Left ventricle myocardium inferior (tissue), 1 donor: ENCODE measurements at regions not wholly inside any gene's neighbourhood (a gene's known extent, or its start where the extent isn't known, plus 50 kb on each side); places are given as distances from the start of the nearest gene placed in this dataset.

Source experiments
- DNase-seq: peaks from one replicate; pipeline ENCODE4 v3.0.0-alpha.2; 2020
- H3K27ac ChIP-seq: fragments of 200-600 bp; replicated peaks from 2 replicates; pipeline ENCODE4 v1.8.0; 2021
- H3K27me3 ChIP-seq: fragments of 200-600 bp; 2 replicates; pipeline ENCODE4 v1.8.0; 2021; ENCODE audit warnings: low read depth
- H3K36me3 ChIP-seq: fragments of 200-600 bp; 2 replicates; pipeline ENCODE4 v1.8.0; 2021
- H3K4me1 ChIP-seq: fragments of 200-600 bp; 2 replicates; pipeline ENCODE4 v1.8.0; 2021
- H3K4me3 ChIP-seq: fragments of 200-600 bp; 2 replicates; pipeline ENCODE4 v1.8.0; 2021; ENCODE audit warnings: mild to moderate bottlenecking, moderate library complexity
- H3K9me3 ChIP-seq: fragments of 200-600 bp; replicated peaks from 2 replicates; pipeline ENCODE4 v1.8.0; 2021
- CTCF ChIP-seq: fragments of 200-600 bp; IDR thresholded peaks from 2 replicates; pipeline ENCODE4 v1.8.0; 2021; ENCODE audit warnings: antibody characterized with exemption, mild to moderate bottlenecking, borderline replicate concordance
- intact Hi-C: fragments of 100-400 bp; cut with micrococcal nuclease; formaldehyde crosslinking; loops from one replicate; pipeline ENCODE4 v1.11.0; 2022
- donor health status: DM: no; HTN: yes; CAD: no; lungs with severe emphysema.

DNA sequence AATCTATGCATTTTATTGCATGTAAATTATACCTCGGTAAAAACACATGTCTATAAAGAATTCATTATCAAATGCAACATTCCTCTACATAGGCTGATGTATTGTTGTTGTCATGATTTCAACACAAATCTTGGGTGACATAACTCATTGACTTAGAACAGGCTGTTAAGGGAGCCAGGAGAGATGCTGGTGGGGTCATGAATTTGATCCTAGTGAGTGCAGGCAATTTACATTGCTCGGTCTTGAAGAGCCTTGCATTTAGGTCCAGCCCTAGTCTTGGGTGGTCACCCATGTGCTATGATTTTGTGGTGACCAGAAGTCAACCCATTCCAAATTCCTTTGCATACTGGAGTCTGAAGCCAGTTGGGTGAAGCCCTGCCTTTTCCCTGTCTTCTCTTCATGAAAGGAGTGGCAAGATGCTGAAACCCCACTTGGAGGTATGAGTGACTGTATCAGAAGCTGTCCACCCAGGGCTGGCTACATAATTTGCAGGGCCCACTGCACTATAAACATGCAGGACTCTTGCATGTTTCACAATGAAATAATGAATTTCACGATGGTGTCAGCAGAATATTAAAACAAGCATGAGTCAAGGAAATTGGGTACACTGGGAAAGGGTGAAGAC lies 59.2 kb downstream of the RPLP1 start:
- TF ChIP-seq CTCF: no peak

DNA sequence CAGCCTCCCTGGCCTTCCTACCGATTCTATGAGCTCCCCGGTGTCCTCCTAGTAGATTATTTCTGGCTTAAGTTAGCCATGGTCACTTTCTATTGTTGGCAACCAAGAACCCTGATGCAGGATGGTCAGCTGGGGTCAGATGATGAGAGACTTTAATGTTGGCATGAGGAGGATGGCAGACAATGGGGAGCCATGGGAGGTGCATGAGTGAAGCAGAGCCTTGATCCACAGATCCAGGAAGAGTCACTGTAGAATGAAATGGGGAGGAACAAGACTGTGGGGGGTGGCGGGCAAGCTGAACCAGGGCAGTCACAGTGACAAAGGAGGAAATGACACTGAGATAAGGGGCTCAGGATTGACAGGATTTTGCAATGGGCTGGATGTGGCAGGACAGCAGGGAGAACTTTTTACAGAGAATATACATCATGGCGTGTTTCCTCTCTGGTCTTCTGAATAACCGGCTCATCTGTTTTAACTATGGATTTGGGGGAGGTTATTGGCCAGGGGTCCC lies 60.9 kb downstream of the RPLP1 start:
- H3K9me3 ChIP-seq: no peaks in the 10 kb centered on the region
- no peak overlapping the region for H3K27ac ChIP-seq
- DNase-seq: no peak
- H3K27me3 ChIP-seq: peaks cover 55% of the 10 kb centered on the region
- no peak overlapping the region for H3K4me3 ChIP-seq
- no peaks in the 10 kb centered on the region for H3K4me1 ChIP-seq
- intact Hi-C loops: no loop called here
- no peak for TF ChIP-seq CTCF
- H3K36me3 ChIP-seq: no peaks in the 10 kb centered on the region

More for the DNA sequence above, 59.2 kb downstream of the RPLP1 start:
- no peaks in the 10 kb centered on the region for H3K9me3 ChIP-seq
- peaks cover 41% of the 10 kb centered on the region for H3K27me3 ChIP-seq
- H3K4me3 ChIP-seq: no peak overlapping the region
- intact Hi-C loops: no loop called here
- H3K36me3 ChIP-seq: no peaks in the 10 kb centered on the region
- H3K4me1 ChIP-seq: no peaks in the 10 kb centered on the region
- no peak for DNase-seq
- no peak overlapping the region for H3K27ac ChIP-seq

- Histone ChIP-seq H3K36me3 (no peaks in the 10 kb centered on the region), H3K9me3 (no peaks in the 10 kb centered on the region), H3K4me1 (no peaks in the 10 kb centered on the region), H3K4me3 (no peak overlapping the region), H3K27me3 (peaks cover 58% of the 10 kb centered on the region), H3K27ac (no peak overlapping the region)
- no peak for DNase-seq
- intact Hi-C loops: no loop called here
- TF ChIP-seq CTCF: no peak
Observed at GRCh38 chr15:69513986-69514385, 61.4 kb downstream of the RPLP1 start.

GRCh38 chr15:69515508-69515907 lies 62.9 kb downstream of the RPLP1 start:
- Histone ChIP-seq H3K27ac (no peak overlapping the region), H3K4me3 (no peak overlapping the region), H3K4me1 (no peaks in the 10 kb centered on the region), H3K27me3 (peaks cover 70% of the 10 kb centered on the region), H3K9me3 (no peaks in the 10 kb centered on the region), H3K36me3 (no peaks in the 10 kb centered on the region)
- intact Hi-C loops: no loop called here
- no peak for TF ChIP-seq CTCF
- DNase-seq: no peak

- intact Hi-C loops: no loop called here
- Histone ChIP-seq H3K4me1 (no peaks in the 10 kb centered on the region), H3K27me3 (peaks cover 74% of the 10 kb centered on the region), H3K9me3 (no peaks in the 10 kb centered on the region), H3K36me3 (no peaks in the 10 kb centered on the region), H3K4me3 (no peak overlapping the region), H3K27ac (no peak overlapping the region)
- TF ChIP-seq CTCF: no peak
- no peak for DNase-seq
Observed at GRCh38 chr15:69515926-69516325, 63.3 kb downstream of the RPLP1 start.

GRCh38 chr15:69517052-69517451 lies 64.4 kb downstream of the RPLP1 start:
- no peaks in the 10 kb centered on the region for H3K9me3 ChIP-seq
- peaks cover 72% of the 10 kb centered on the region for H3K27me3 ChIP-seq
- no peaks in the 10 kb centered on the region for H3K4me1 ChIP-seq
- DNase-seq: no peak
- no peaks in the 10 kb centered on the region for H3K36me3 ChIP-seq
- TF ChIP-seq CTCF: no peak
- no peak overlapping the region for H3K27ac ChIP-seq
- H3K4me3 ChIP-seq: no peak overlapping the region
- intact Hi-C loops: no loop called here
